ENCODE measurements at regions not wholly inside any gene's neighbourhood (a gene's known extent, or its start where the extent isn't known, plus 50 kb on each side); places are given as distances from the start of the nearest gene placed in this dataset.

- H3K4me2 ChIP-seq = no peak overlapping the region
- TF ChIP-seq POLR2AphosphoS5 (IDR thresholded peaks at IDR 0.05; ENCODE audit: low read depth, low read length) (no peak), USF2 (IDR thresholded peaks at IDR 0.05; ENCODE audit: borderline replicate concordance, low read depth, low read length) (no peak), EZH2phosphoT487 (IDR thresholded peaks at IDR 0.05; ENCODE audit: borderline replicate concordance, low read depth) (no peak), NFIC (IDR thresholded peaks at IDR 0.05; ENCODE audit: borderline replicate concordance) (no peak)
- CTCF ChIA-PET = interaction anchor here (0.9 to 1.9 kb wide), 4 partner anchors 15 to 28 kb away, joined by 4 to 8 read pairs (median 6); no protein-coding TSS in a partner anchor
- no peaks in the 10 kb centered on the region for H3F3A ChIP-seq (replicated peaks; ENCODE audit: insufficient read depth)
- no peak overlapping the region for H3K27ac ChIP-seq (ENCODE audit: low read depth in 2 of 2, low read length in 1 of 2)
- H3K79me2 ChIP-seq (ENCODE audit: insufficient read depth) = no peaks in the 10 kb centered on the region
- no peak overlapping the region for H3K4me3 ChIP-seq (ENCODE audit: low read depth in 2 of 2, low read length in 1 of 2)
- H3K36me3 ChIP-seq (replicated peaks in 1 of 2; ENCODE audit: control insufficient read depth in 1 of 2, insufficient read depth in 2 of 2, low read length in 1 of 2) = no peaks in the 10 kb centered on the region
- H2AFZ ChIP-seq (ENCODE audit: low read depth) = no peak overlapping the region; the same call in 1 of the 2 replicates
- 55% methylated on average over 3 of the region's 3 CpGs for WGBS (ENCODE audit: low lambda C conversion rate)
- H3K9me2 ChIP-seq = no peaks in the 10 kb centered on the region
- H3K9ac ChIP-seq = no peak overlapping the region
- no peaks in the 10 kb centered on the region for H4K20me1 ChIP-seq (ENCODE audit: insufficient read depth)
- H3K27me3 ChIP-seq (ENCODE audit: insufficient read depth) = no peaks in the 10 kb centered on the region
- H3K4me1 ChIP-seq (ENCODE audit: control insufficient read depth in 1 of 2, insufficient read depth in 2 of 2, low read depth in 1 of 2, low read length in 1 of 2) = peaks cover 0 to 15% of the 10 kb centered on the region in 2 experiments; a peak in 2 of 4 replicates
- POLR2A ChIA-PET = no interaction called here
- H3K9me3 ChIP-seq = peaks cover 4% of the 10 kb centered on the region; the same call in 1 of the 2 replicates
- DNase-seq = no peak
Measured at GRCh38 chr5:99088309-99088708, 159.5 kb upstream of the CHD1 start.

- H3K9me3 ChIP-seq = no peaks in the 10 kb centered on the region
- H3K4me2 ChIP-seq = no peak overlapping the region
- no peak for DNase-seq
- no peaks in the 10 kb centered on the region for H3F3A ChIP-seq (replicated peaks; ENCODE audit: insufficient read depth)
- WGBS (ENCODE audit: low lambda C conversion rate) = 46% methylated on average over 3 of the region's 3 CpGs
- H3K4me3 ChIP-seq (ENCODE audit: low read depth in 2 of 2, low read length in 1 of 2) = no peak overlapping the region
- no peak overlapping the region for H2AFZ ChIP-seq (ENCODE audit: low read depth)
- no peak overlapping the region for H3K27ac ChIP-seq (ENCODE audit: low read depth in 2 of 2, low read length in 1 of 2)
- no peak overlapping the region for H3K9ac ChIP-seq
- no peaks in the 10 kb centered on the region for H3K36me3 ChIP-seq (replicated peaks in 1 of 2; ENCODE audit: control insufficient read depth in 1 of 2, insufficient read depth in 2 of 2, low read length in 1 of 2)
- no peak for TF ChIP-seq RCOR1 (IDR thresholded peaks at IDR 0.05; ENCODE audit: low read length)
- TF ChIP-seq TAF1 (IDR thresholded peaks at IDR 0.05; ENCODE audit: borderline replicate concordance, low read depth, low read length) = no peak
- no peaks in the 10 kb centered on the region for H4K20me1 ChIP-seq (ENCODE audit: insufficient read depth)
- no peaks in the 10 kb centered on the region for H3K9me2 ChIP-seq
- no peaks in the 10 kb centered on the region for H3K79me2 ChIP-seq (ENCODE audit: insufficient read depth)
- no peaks in the 10 kb centered on the region for H3K27me3 ChIP-seq (ENCODE audit: insufficient read depth)
- CTCF ChIA-PET = interaction anchor here (2.4 kb wide), 1 partner anchor 22 kb away, joined by 6 read pairs; no protein-coding TSS in a partner anchor
- POLR2A ChIA-PET = no interaction called here
- peaks cover 0 to 6% of the 10 kb centered on the region in 2 experiments; a peak in 1 of 4 replicates for H3K4me1 ChIP-seq (ENCODE audit: control insufficient read depth in 1 of 2, insufficient read depth in 2 of 2, low read depth in 1 of 2, low read length in 1 of 2)
Measured at GRCh38 chr5:99083197-99083596, 154.4 kb upstream of the CHD1 start.

- no peak overlapping the region for H3K4me3 ChIP-seq (ENCODE audit: low read depth in 2 of 2, low read length in 1 of 2)
- no peak for DNase-seq
- TF ChIP-seq NRF1 (IDR thresholded peaks at IDR 0.05; ENCODE audit: low read depth, low read length) (no peak), RCOR1 (IDR thresholded peaks at IDR 0.05; ENCODE audit: low read length) (no peak), CTCF (IDR thresholded peaks at IDR 0.05) (no peak), GATA2 (CRISPR knock-in tag; IDR thresholded peaks at IDR 0.05) (no peak), USF2 (IDR thresholded peaks at IDR 0.05; ENCODE audit: borderline replicate concordance, low read depth, low read length) (no peak), YY1 (IDR thresholded peaks at IDR 0.05; ENCODE audit: low read depth) (no peak)
- H3K9ac ChIP-seq = no peak overlapping the region
- no peaks in the 10 kb centered on the region for H3K27me3 ChIP-seq (ENCODE audit: insufficient read depth)
- no peaks in the 10 kb centered on the region for H3F3A ChIP-seq (replicated peaks; ENCODE audit: insufficient read depth)
- no peak overlapping the region for H2AFZ ChIP-seq (ENCODE audit: low read depth)
- H3K9me3 ChIP-seq = no peaks in the 10 kb centered on the region
- H3K79me2 ChIP-seq (ENCODE audit: insufficient read depth) = no peaks in the 10 kb centered on the region
- no peak overlapping the region for H3K4me2 ChIP-seq
- H4K20me1 ChIP-seq (ENCODE audit: insufficient read depth) = no peaks in the 10 kb centered on the region
- no peaks in the 10 kb centered on the region for H3K9me2 ChIP-seq
- no peaks in the 10 kb centered on the region for H3K36me3 ChIP-seq (replicated peaks in 1 of 2; ENCODE audit: control insufficient read depth in 1 of 2, insufficient read depth in 2 of 2, low read length in 1 of 2)
- POLR2A ChIA-PET = no interaction called here
- 46% methylated on average over 2 of the region's 2 CpGs for WGBS (ENCODE audit: low lambda C conversion rate)
- no peak overlapping the region for H3K27ac ChIP-seq (ENCODE audit: low read depth in 2 of 2, low read length in 1 of 2)
- H3K4me1 ChIP-seq (ENCODE audit: control insufficient read depth in 1 of 2, insufficient read depth in 2 of 2, low read depth in 1 of 2, low read length in 1 of 2) = no peaks in the 10 kb centered on the region
- CTCF ChIA-PET = interaction anchor here (2.4 kb wide), 1 partner anchor 21 kb away, joined by 6 read pairs; no protein-coding TSS in a partner anchor
Measured at GRCh38 chr5:99081711-99082110, 152.9 kb upstream of the CHD1 start.

Data from SK-N-SH (cell line).